Keratinocyte (primary cell): ENCODE measurements at regions not wholly inside any gene's neighbourhood (a gene's known extent, or its start where the extent isn't known, plus 50 kb on each side); places are given as distances from the start of the nearest gene placed in this dataset.

Experiments used
- DNase-seq: peaks from one replicate; pipeline ENCODE4 v3.0.0-alpha.2; 2011; ENCODE audit warnings: low read depth, missing footprints, low spot score
- FAIRE-seq: peaks from 2 replicates; lab custom pipeline; 2011; peaks lifted over from hg19 to GRCh38; lab: Jason Lieb, UNC
- H2AFZ ChIP-seq: 2 replicates; pipeline ENCODE4 v1.6.0; 2012; ENCODE audit warnings: low read length, control low read depth, inconsistent platforms; ENCODE audit not compliant: control insufficient read depth
- H3K27ac ChIP-seq: 2 replicates; pipeline ENCODE4 v1.5.1; 2011; ENCODE audit warnings: low read length; ENCODE audit not compliant: control insufficient read depth, insufficient read depth
- H3K27me3 ChIP-seq: 3 replicates; pipeline ENCODE4 v1.6.0; 2011; ENCODE audit warnings: low read length; ENCODE audit not compliant: control insufficient read depth, insufficient read depth; ENCODE audit errors: extremely low read depth
- H3K36me3 ChIP-seq, 2 experiments: 2 replicates in 1 of 2; 3 replicates in 1 of 2; pipeline ENCODE4 v1.5.1; 2011; ENCODE audit warnings: low read length in 2 of 2, mild to moderate bottlenecking in 1 of 2; ENCODE audit not compliant: control insufficient read depth in 2 of 2, insufficient read depth in 2 of 2; ENCODE audit errors: extremely low read depth in 1 of 2
- H3K4me1 ChIP-seq: 3 replicates; pipeline ENCODE4 v1.5.1; 2011; ENCODE audit warnings: low read length; ENCODE audit not compliant: control insufficient read depth, insufficient read depth; ENCODE audit errors: extremely low read depth
- H3K4me2 ChIP-seq: 3 replicates; pipeline ENCODE4 v1.6.0; 2011; ENCODE audit warnings: low read depth, low read length; ENCODE audit not compliant: control insufficient read depth, insufficient read depth; ENCODE audit errors: extremely low read depth
- H3K4me3 ChIP-seq, 3 experiments: fragments of 200-600 bp in 1 of 3; sonication (generic) in 1 of 3; 2 replicates in 2 of 3; 3 replicates in 1 of 3; pipeline ENCODE4 v1.5.1; 2011 to 2016; ENCODE audit warnings: low read length in 3 of 3, mild to moderate bottlenecking in 3 of 3, control low read depth in 2 of 3, inconsistent platforms in 1 of 3, low read depth in 1 of 3, mixed read lengths in 1 of 3, mixed run types in 1 of 3, moderate library complexity in 1 of 3; ENCODE audit not compliant: control insufficient read depth in 2 of 3, insufficient read depth in 2 of 3; ENCODE audit errors: extremely low read depth in 1 of 3
- H3K79me2 ChIP-seq: 2 replicates; pipeline ENCODE4 v1.6.0; 2012; ENCODE audit warnings: low read length; ENCODE audit not compliant: control insufficient read depth, insufficient read depth
- H3K9ac ChIP-seq: 3 replicates; pipeline ENCODE4 v1.6.0; 2011; ENCODE audit warnings: low read length; ENCODE audit not compliant: control insufficient read depth, insufficient read depth; ENCODE audit errors: extremely low read depth
- H3K9me1 ChIP-seq: 3 replicates; pipeline ENCODE4 v1.6.0; 2011; ENCODE audit warnings: low read length; ENCODE audit not compliant: control insufficient read depth, insufficient read depth; ENCODE audit errors: extremely low read depth
- H3K9me3 ChIP-seq: 2 replicates; pipeline ENCODE4 v1.5.1; 2012; ENCODE audit warnings: low read depth, low read length; ENCODE audit not compliant: control insufficient read depth
- H4K20me1 ChIP-seq: 3 replicates; pipeline ENCODE4 v1.6.0; 2011; ENCODE audit warnings: low read length; ENCODE audit not compliant: control insufficient read depth, insufficient read depth; ENCODE audit errors: extremely low read depth
- CTCF ChIP-seq, 3 experiments: IDR thresholded peaks in 1 of 3; conservative IDR thresholded peaks in 1 of 3; optimal IDR thresholded peaks in 1 of 3; 2 replicates in 2 of 3; 3 replicates in 1 of 3; pipeline versions ENCODE3 to v1.5.1; 2011; ENCODE audit warnings: low read length in 3 of 3, mild to moderate bottlenecking in 3 of 3, moderate library complexity in 2 of 3, control low read depth in 1 of 3, inconsistent platforms in 1 of 3; ENCODE audit not compliant: insufficient read depth in 2 of 3; ENCODE audit errors: extremely low read depth in 1 of 3
- EZH2 ChIP-seq: IDR thresholded peaks from one replicate; pipeline ENCODE4 v1.6.1; 2012; ENCODE audit warnings: inconsistent platforms, mild to moderate bottlenecking, low read length, moderate library complexity
- dilution Hi-C: fragments of 300-500 bp; cut with MboI; formaldehyde crosslinking; loops from one replicate; pipeline ENCODE4 v1.7.0; 2020; ENCODE audit warnings: low sequenced_read_pairs; ENCODE audit not compliant: extremely low pct_ligation_motif_present

GRCh38 chr14:30240685-30241084 is 313.0 kb upstream of the PRKD1 start:
- Histone ChIP-seq H3K9me3 (no peaks in the 10 kb centered on the region), H3K4me2 (no peak overlapping the region), H3K27me3 (no peaks in the 10 kb centered on the region), H3K9me1 (no peaks in the 10 kb centered on the region), H3K79me2 (no peaks in the 10 kb centered on the region), H4K20me1 (no peaks in the 10 kb centered on the region), H3K4me3 (no peak overlapping the region), H3K9ac (no peak overlapping the region), H3K36me3 (no peaks in the 10 kb centered on the region), H3K27ac (no peak overlapping the region), H2AFZ (no peak overlapping the region), H3K4me1 (peaks cover 11% of the 10 kb centered on the region)
- DNase-seq, result no peak
- no peak for FAIRE-seq
- dilution Hi-C loops, result no loop called here
- TF ChIP-seq CTCF (optimal IDR thresholded peaks at IDR 0.05 in 1 of 3, IDR thresholded peaks at IDR 0.05 in 1 of 3, conservative IDR thresholded peaks at IDR 0.05 in 1 of 3; ENCODE audit: extremely low read depth in 1 of 3, insufficient read depth in 2 of 3, low read length in 3 of 3), result no peak
- no peak for TF ChIP-seq EZH2

- Histone ChIP-seq H3K27ac (no peak overlapping the region), H3K9me1 (no peaks in the 10 kb centered on the region), H3K4me2 (no peak overlapping the region), H3K9me3 (no peaks in the 10 kb centered on the region), H3K4me3 (no peak overlapping the region), H3K4me1 (peaks cover 11% of the 10 kb centered on the region), H4K20me1 (no peaks in the 10 kb centered on the region), H3K36me3 (no peaks in the 10 kb centered on the region), H3K79me2 (no peaks in the 10 kb centered on the region), H2AFZ (no peak overlapping the region), H3K9ac (no peak overlapping the region), H3K27me3 (no peaks in the 10 kb centered on the region)
- FAIRE-seq (no peak), DNase-seq (no peak)
- no peak for TF ChIP-seq CTCF (optimal IDR thresholded peaks at IDR 0.05 in 1 of 3, IDR thresholded peaks at IDR 0.05 in 1 of 3, conservative IDR thresholded peaks at IDR 0.05 in 1 of 3; ENCODE audit: extremely low read depth in 1 of 3, insufficient read depth in 2 of 3, low read length in 3 of 3)
- no peak for TF ChIP-seq EZH2
- dilution Hi-C loops, result no loop called here
Observed at GRCh38 chr14:30242744-30243143, 315.1 kb upstream of the PRKD1 start.
